HepG2 (cell line): ENCODE measurements at regions not wholly inside any gene's neighbourhood (a gene's known extent, or its start where the extent isn't known, plus 50 kb on each side); places are given as distances from the start of the nearest gene placed in this dataset.

Experiments
- CTCF ChIP-seq: sonication (generic); formaldehyde crosslinking; IDR thresholded peaks from 2 replicates; pipeline ENCODE4 v1.5.0; 2020; ENCODE audit warnings: mild to moderate bottlenecking, missing genetic modification reagents, moderate library complexity
- HNRNPK ChIP-seq: fragments of 200-400 bp; formaldehyde crosslinking; IDR thresholded peaks from 2 replicates; pipeline ENCODE4 v1.6.1; 2018; ENCODE audit warnings: low read length, low read depth, moderate library complexity, mild to moderate bottlenecking; ENCODE audit not compliant: poor library complexity, severe bottlenecking
- IKZF5 ChIP-seq: IDR thresholded peaks from 2 replicates; pipeline ENCODE4 v1.6.1; 2018; ENCODE audit warnings: missing genetic modification reagents, mild to moderate bottlenecking, missing compliant biosample characterization
- POLR2AphosphoS5 ChIP-seq: IDR thresholded peaks from 2 replicates; pipeline ENCODE4 v1.6.1; 2012; ENCODE audit warnings: low read depth, low read length
- REST ChIP-seq, 2 experiments: IDR thresholded peaks; 2 replicates each; pipeline ENCODE4 v1.6.1; 2011 to 2012; ENCODE audit warnings: low read length in 2 of 2, borderline replicate concordance in 1 of 2, low read depth in 1 of 2, mild to moderate bottlenecking in 1 of 2, moderate library complexity in 1 of 2
- SNRNP70 ChIP-seq: fragments of 200-400 bp; formaldehyde crosslinking; IDR thresholded peaks from 2 replicates; pipeline ENCODE4 v1.6.1; 2017; ENCODE audit warnings: mild to moderate bottlenecking, low read depth, low read length, moderate library complexity
- SRF ChIP-seq: IDR thresholded peaks from 2 replicates; pipeline ENCODE4 v1.6.1; 2011; ENCODE audit warnings: mild to moderate bottlenecking, low read depth, low read length, moderate library complexity
- SUZ12 ChIP-seq: fragments of 150-350 bp; IDR thresholded peaks from 2 replicates; pipeline ENCODE4 v1.6.1; 2014; ENCODE audit warnings: low read depth, low read length
- ZFP91 ChIP-seq: sonication (generic); formaldehyde crosslinking; IDR thresholded peaks from 2 replicates; pipeline ENCODE4 v1.9.0; 2022; ENCODE audit warnings: missing genetic modification reagents, mild to moderate bottlenecking, borderline replicate concordance
- ZNF460 ChIP-seq: sonication (generic); formaldehyde crosslinking; IDR thresholded peaks from 2 replicates; pipeline ENCODE4 v1.5.1; 2020; ENCODE audit warnings: missing genetic modification reagents, mild to moderate bottlenecking, borderline replicate concordance
- ZSCAN21 ChIP-seq: sonication (generic); formaldehyde crosslinking; IDR thresholded peaks from 2 replicates; pipeline ENCODE4 v1.8.0; 2022; ENCODE audit warnings: mild to moderate bottlenecking, missing genetic modification reagents, moderate library complexity, borderline replicate concordance
- TF ChIP-seq, protein P1 (sequence below): sonication (generic); formaldehyde crosslinking; IDR thresholded peaks from 2 replicates; pipeline ENCODE4 v1.4.0; 2020; ENCODE audit warnings: missing genetic modification reagents
- TF ChIP-seq, protein P2 (sequence below): sonication (generic); formaldehyde crosslinking; IDR thresholded peaks from 2 replicates; pipeline ENCODE4 v1.8.1; 2023; ENCODE audit warnings: mild to moderate bottlenecking, missing genetic modification reagents

DNA sequence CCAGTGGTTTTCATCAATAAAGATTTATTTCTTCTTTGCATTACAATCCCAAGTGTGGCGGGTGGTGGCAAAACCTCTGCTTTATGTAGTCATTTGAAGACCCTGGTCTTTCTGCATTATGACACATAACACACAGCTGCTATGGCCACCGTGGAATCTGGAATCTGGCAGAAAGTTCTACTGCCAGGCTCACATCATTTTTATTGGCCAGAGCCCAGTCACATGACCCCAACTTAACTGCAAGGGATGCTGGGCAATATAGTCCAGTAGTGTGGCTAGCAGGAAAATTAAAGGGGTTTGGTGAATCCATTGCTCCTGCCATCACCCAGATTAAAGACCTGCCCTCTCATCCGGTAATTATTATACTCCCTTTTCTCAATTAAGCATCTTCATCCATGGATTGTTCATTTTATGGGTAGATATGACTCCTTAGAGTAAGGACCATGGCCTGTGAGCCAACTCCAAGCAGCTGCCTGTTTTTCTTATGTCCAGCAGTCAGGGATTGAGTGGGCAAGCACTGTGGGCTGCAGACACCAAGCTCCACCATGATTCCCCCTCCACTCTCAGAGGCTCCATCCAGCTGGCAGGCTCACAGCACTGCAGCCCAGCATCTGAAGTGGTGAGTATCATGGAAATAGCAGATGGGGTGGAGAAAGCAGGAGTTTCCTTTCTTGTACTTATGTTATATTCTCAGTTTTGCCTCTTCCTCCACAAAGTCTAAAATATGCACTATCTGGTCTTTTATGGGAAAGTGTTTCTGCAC, 1030.7 kb downstream of the AACS start:
- no peak for TF ChIP-seq REST (IDR thresholded peaks at IDR 0.05; ENCODE audit: borderline replicate concordance in 1 of 2, low read depth in 1 of 2, low read length in 2 of 2)
- no peak for TF ChIP-seq CTCF
- TF ChIP-seq POLR2AphosphoS5 = no peak
- TF ChIP-seq, protein P1, sequence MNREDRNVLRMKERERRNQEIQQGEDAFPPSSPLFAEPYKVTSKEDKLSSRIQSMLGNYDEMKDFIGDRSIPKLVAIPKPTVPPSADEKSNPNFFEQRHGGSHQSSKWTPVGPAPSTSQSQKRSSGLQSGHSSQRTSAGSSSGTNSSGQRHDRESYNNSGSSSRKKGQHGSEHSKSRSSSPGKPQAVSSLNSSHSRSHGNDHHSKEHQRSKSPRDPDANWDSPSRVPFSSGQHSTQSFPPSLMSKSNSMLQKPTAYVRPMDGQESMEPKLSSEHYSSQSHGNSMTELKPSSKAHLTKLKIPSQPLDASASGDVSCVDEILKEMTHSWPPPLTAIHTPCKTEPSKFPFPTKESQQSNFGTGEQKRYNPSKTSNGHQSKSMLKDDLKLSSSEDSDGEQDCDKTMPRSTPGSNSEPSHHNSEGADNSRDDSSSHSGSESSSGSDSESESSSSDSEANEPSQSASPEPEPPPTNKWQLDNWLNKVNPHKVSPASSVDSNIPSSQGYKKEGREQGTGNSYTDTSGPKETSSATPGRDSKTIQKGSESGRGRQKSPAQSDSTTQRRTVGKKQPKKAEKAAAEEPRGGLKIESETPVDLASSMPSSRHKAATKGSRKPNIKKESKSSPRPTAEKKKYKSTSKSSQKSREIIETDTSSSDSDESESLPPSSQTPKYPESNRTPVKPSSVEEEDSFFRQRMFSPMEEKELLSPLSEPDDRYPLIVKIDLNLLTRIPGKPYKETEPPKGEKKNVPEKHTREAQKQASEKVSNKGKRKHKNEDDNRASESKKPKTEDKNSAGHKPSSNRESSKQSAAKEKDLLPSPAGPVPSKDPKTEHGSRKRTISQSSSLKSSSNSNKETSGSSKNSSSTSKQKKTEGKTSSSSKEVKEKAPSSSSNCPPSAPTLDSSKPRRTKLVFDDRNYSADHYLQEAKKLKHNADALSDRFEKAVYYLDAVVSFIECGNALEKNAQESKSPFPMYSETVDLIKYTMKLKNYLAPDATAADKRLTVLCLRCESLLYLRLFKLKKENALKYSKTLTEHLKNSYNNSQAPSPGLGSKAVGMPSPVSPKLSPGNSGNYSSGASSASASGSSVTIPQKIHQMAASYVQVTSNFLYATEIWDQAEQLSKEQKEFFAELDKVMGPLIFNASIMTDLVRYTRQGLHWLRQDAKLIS = no peak
- no peak for TF ChIP-seq HNRNPK
- TF ChIP-seq SUZ12 = no peak
- no peak for TF ChIP-seq SNRNP70
- TF ChIP-seq IKZF5 (CRISPR knock-in tag) = no peak
- TF ChIP-seq, protein P2, sequence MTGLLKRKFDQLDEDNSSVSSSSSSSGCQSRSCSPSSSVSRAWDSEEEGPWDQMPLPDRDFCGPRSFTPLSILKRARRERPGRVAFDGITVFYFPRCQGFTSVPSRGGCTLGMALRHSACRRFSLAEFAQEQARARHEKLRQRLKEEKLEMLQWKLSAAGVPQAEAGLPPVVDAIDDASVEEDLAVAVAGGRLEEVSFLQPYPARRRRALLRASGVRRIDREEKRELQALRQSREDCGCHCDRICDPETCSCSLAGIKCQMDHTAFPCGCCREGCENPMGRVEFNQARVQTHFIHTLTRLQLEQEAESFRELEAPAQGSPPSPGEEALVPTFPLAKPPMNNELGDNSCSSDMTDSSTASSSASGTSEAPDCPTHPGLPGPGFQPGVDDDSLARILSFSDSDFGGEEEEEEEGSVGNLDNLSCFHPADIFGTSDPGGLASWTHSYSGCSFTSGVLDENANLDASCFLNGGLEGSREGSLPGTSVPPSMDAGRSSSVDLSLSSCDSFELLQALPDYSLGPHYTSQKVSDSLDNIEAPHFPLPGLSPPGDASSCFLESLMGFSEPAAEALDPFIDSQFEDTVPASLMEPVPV (CRISPR knock-in tag) = no peak
- no peak for TF ChIP-seq ZFP91 (CRISPR knock-in tag)
- no peak for TF ChIP-seq SRF
- no peak for TF ChIP-seq ZSCAN21 (CRISPR knock-in tag)
- TF ChIP-seq ZNF460 = no peak
